ENCODE measurements at regions not wholly inside any gene's neighbourhood (a gene's known extent, or its start where the extent isn't known, plus 50 kb on each side); places are given as distances from the start of the nearest gene placed in this dataset.
"Not testable (repeated sequence)": the region's sequence is repeated elsewhere in the genome, so short reads cannot be mapped to it uniquely, and the experiment has no call there.

GRCh38 chr17:20633268-20634059, 53.9 kb downstream of the CDRT15L2 start:
- not testable (repeated sequence) for DNase-seq (ENCODE audit: low read depth in 2 of 2)

- not testable (repeated sequence) for DNase-seq (ENCODE audit: low read depth in 2 of 2)
Observed at GRCh38 chr17:20640147-20640546, 60.6 kb downstream of the CDRT15L2 start.

DNA sequence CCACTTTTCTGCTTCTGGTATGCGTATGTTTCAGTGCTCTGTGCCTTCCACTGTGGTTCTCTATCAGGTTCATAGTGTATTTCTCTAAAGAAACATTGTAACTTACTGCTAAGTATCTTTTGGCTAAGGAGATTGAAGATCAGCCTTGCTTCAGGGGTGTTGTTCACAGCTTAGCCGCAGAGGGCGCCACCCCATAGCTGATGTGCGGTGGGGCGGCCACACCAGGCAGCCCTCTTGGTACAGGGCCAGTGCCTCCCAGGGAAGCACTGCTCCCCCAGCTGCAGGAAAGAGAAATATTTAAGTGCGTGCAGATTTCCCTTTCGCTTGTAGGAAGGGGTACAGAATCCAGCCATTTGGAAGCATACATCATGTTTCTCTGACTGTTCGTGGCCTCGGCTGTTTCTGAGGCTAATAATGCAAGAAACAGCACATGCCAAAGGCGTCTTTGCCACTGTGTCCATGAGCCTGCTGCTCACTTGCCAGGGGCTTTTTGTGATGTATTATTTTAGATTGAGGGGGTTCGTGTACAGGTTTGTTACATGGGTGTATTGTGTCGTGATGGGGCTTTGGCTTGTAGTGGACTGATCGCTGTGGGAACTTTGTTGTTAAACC, 67.2 kb downstream of the CDRT15L2 start:
- DNase-seq (ENCODE audit: low read depth in 2 of 2): not testable (repeated sequence)

DNA sequence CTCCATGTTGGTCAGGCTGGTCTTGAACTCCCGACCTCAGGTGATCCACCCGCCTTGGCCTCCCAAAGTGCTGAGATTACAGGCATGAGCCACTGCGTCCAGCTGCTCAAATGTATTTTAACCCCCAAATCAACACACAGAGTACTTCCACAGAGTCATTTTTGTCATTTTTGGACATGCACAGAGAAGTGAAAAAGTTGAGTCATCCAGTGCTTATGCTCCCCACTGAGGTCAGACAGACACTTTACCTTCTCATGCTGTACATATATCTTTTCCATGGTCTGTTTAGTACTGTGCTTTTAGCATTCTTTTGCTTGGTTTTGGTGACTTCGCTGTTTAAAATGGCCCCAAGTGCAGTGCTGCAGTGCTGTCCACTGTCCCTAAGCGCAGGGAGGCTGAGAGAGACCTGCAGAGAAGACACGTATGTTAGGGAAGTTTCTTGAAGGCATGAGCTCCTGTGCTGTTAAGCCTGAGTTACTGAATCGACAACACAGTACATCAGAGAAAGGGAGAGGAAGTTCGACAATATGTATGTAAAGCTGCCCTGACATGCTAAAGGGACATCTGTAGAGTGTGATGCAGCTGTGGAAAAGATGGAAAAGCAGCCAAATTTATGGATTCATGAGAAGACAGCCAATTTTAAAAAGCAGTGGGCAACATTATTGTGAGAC, 69.7 kb downstream of the CDRT15L2 start:
- not testable (repeated sequence) for DNase-seq (ENCODE audit: low read depth in 2 of 2)

DNA sequence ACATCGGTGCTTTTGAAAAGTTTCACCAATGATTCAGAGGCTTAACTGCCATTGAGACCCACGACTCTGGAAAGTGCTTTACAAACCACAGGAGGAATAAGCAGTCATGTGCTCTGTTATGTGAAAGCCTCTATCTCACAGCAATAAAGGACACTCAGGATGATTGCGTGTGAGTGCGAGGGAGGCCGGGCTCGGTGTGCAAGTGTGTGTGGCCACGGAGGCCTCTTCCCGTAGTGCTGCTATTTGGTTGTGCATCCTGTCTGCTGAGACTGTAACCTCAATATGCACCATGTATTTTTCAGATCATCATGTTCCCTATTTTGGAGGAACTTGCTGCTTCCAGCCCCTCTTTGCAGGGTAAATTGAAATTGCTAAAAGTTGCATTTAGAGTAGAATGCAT, 71.5 kb downstream of the CDRT15L2 start:
- not testable (repeated sequence) for DNase-seq (ENCODE audit: low read depth in 2 of 2)

DNA sequence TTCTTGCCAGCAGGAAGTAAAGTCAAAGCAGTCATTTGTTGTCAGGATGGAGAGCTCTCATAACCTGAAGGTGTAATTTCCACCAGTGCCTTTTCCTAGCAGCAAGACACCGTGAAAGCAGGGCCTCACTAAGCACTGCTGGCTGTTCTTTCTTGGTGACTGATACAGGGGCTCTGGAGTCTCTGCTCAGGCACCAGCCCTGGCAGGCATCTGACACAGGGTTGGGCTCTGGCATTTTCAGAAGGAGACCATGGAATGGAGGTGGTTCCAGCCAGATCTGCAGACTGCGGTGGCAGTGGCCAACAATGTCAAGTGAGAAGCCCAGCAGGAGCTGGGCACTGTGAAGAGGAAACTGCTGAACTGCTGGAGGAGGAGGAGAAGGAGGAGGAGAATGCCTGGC, 72.2 kb downstream of the CDRT15L2 start:
- DNase-seq (ENCODE audit: low read depth in 2 of 2): not testable (repeated sequence)

GRCh38 chr17:20653391-20653790, 73.9 kb downstream of the CDRT15L2 start:
- DNase-seq (ENCODE audit: low read depth in 2 of 2): not testable (repeated sequence)

DNA sequence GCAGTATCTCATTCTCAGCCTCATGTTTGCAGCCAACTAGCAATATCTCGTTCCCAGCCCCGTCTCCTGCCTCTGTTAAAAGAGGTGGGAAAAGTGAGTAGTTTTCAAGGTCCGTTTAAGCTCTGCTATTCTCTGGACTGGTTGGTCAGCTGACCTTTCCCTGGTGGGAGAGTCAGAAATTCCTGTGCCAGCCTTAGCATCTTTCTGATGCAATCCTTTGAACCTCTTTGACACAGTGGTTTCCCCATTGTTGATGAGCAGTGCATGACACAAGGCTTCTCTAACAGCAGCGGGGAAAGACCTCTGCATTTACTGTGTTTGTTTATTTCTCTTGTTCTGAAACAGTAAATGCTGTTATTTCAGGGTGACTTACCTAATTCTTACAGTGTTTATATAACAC, 74.6 kb downstream of the CDRT15L2 start:
- not testable (repeated sequence) for DNase-seq (ENCODE audit: low read depth in 2 of 2)

GRCh38 chr17:20654575-20654974, 75.1 kb downstream of the CDRT15L2 start:
- not testable (repeated sequence) for DNase-seq (ENCODE audit: low read depth in 2 of 2)

DNA sequence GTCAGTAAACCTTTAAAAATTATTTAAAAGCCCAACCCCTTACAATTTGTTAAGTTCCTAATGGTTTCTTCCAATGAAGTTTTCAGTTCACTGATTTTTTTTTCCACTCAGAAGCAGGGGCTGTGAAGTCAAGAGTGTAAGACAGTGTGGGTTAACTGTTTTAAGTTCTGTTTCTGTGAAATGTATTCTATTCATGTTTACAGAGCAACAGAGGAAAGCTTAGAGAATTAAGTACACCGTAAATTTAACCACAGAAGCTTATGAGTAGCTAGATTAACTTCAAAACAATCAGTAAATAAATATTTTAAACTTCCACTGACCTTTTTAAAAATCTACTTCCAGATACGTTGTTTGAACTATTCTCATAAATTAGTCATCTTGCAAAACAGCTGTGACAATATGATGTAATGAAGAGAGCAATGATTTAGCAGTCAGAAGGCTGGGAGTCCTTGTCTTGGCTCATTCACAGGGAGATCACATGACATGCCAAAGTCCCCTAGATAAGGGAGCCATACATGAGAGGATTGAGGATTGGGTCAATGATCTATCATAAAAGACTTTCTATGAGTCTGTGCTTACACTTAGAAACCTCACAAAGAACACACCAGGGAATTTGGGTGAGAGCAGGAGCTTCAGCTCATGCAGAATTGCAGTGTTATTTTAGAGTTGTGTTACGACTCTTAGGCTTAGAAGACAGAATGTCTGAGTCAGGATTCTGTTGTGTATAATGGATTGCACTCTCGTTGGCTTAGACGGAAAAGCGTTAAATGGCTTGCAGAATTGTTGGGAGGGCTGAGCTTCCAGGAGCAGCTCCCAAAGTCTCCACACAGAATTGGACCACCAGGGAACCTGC, 85.8 kb downstream of the CDRT15L2 start:
- DNase-seq (ENCODE audit: low read depth in 2 of 2): not testable (repeated sequence)

- not testable (repeated sequence) for DNase-seq (ENCODE audit: low read depth in 2 of 2)
Observed at GRCh38 chr17:20666689-20667088, 87.2 kb downstream of the CDRT15L2 start.

- DNase-seq (ENCODE audit: low read depth in 2 of 2): not testable (repeated sequence)
Observed at GRCh38 chr17:20667712-20668111, 88.2 kb downstream of the CDRT15L2 start.

GRCh38 chr17:20668316-20668715, 88.8 kb downstream of the CDRT15L2 start:
- not testable (repeated sequence) for DNase-seq (ENCODE audit: low read depth in 2 of 2)

DNA sequence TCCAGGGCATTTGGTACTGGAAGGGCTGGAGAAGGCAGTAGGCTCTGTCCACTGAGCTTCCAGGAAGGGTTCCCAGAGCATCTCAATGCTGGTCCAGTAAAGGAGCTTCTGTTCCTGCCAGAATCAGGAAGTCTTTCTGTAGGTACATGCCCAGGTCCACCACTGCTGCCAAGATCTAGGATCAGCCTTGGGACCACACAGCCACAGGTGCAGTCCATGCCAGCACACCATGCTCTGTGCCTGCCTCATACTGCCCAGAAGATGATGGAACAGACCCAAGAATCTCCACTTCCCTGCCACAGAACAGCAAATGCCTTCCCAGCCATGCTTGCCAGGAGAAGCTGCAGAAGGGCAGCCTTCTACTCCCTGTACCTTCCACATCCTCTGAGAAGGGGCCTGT, 89.3 kb downstream of the CDRT15L2 start:
- not testable (repeated sequence) for DNase-seq (ENCODE audit: low read depth in 2 of 2)

- DNase-seq (ENCODE audit: low read depth in 2 of 2): not testable (repeated sequence)
Observed at GRCh38 chr17:20670506-20670905, 91.0 kb downstream of the CDRT15L2 start.

DNA sequence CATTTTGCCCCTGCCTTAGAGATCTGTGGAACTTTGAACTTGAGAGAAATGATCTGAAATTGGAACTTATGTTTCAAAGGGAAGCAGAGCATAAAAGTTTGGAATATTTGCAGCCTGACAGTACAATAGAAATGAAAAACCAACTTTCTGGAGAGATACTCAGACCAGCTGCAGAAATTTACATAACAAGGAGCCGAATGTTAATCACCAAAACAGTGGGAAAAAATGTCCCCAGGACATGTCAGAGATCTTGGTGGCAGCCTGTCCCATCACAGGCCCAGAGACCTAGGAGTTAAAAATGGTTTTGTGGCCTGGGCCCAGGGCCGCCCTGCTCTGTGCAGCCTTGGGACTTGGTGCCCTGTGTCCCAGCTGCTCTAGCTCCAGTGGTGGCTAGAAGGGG, 94.8 kb downstream of the CDRT15L2 start:
- DNase-seq (ENCODE audit: low read depth in 2 of 2): not testable (repeated sequence)

DNA sequence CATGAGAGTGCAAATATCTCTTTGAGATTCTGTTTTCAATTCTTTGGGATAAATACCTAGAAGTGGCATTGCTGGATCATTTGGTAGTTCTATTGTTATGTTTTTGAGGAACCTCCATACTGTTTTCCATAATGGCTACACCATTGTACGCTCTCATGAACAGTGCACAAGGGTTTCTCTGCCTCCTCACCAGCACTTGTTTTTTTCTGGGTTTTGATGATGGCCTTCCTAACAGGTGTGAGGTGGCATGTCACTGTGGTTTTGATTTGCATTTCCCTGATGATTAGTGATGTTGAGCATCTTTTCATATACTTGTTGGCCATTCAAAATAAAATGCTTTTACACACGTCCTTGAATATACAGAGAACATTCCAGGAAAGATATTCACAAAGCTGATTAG, 96.2 kb downstream of the CDRT15L2 start:
- DNase-seq (ENCODE audit: low read depth in 2 of 2): not testable (repeated sequence)

- DNase-seq (ENCODE audit: low read depth in 2 of 2): not testable (repeated sequence)
Observed at GRCh38 chr17:20676656-20677055, 97.1 kb downstream of the CDRT15L2 start.

DNA sequence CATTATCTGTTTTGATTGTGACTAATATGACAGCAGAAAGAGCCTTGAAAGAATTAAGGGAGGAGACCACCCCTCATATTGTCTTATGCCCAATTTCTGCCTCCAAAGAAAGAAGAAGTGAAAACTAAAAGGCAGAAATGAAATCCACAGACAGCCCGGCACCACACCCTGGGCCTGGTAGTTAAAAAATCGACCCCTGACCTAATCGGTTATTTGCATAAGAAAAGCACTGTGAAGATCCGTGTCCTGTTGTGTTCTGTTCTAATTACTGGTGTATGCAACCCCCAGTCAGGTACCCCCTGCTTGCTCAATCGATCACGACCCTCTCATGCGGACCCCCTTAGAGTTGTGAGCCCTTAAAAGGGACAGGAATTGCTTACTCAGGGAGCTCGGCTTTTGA, 97.9 kb downstream of the CDRT15L2 start:
- DNase-seq (ENCODE audit: low read depth in 2 of 2): not testable (repeated sequence)

DNA sequence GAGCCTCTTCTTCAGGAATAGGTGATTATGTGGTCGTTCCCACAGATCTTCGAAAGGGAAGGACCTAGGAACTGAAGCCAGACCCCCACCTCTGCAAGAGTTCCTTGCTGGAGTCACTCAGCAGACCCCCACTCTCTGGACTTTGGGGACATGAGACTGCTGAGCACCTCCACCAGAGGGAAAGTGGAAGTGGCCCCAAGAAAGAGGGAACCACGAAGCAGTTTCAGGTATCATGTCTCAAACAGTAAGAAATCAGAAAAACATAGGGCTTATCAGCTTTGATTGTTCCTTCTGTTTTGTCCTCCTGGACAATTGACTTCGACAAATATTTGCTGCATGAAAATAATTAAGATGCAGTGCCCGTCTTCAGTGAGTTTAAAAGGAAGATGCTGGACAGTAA, 98.9 kb downstream of the CDRT15L2 start:
- not testable (repeated sequence) for DNase-seq (ENCODE audit: low read depth in 2 of 2)

Data from stimulated activated CD4-positive, alpha-beta T cell treated with anti-CD3 and anti-CD28 coated beads, Interleukin-1b, Interleukin-23, amount 100 ng/mL, for 1 hour (primary cell).